ENCODE measurements at regions not wholly inside any gene's neighbourhood (a gene's known extent, or its start where the extent isn't known, plus 50 kb on each side); places are given as distances from the start of the nearest gene placed in this dataset.

DNA sequence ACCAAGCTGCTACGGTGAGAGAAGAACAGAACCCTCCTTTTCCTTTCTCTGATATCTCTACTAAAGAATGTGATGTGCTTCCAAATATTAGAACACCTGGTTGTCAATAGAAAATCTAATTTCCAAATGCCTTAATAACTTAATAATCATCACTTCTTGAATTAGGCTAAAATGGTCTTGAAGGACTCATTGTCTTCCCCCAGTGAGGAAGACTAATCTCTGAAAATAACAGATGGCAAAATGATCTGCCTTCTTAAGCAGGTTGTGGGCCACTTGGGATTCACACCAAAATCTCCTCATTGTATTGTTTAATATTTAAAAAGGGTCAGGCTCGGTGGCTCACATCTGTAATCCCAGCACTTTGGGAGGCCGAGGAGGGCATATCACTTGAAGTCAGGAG lies 805.9 kb upstream of the AUTS2 start (continued):
- TF ChIP-seq, protein P1, sequence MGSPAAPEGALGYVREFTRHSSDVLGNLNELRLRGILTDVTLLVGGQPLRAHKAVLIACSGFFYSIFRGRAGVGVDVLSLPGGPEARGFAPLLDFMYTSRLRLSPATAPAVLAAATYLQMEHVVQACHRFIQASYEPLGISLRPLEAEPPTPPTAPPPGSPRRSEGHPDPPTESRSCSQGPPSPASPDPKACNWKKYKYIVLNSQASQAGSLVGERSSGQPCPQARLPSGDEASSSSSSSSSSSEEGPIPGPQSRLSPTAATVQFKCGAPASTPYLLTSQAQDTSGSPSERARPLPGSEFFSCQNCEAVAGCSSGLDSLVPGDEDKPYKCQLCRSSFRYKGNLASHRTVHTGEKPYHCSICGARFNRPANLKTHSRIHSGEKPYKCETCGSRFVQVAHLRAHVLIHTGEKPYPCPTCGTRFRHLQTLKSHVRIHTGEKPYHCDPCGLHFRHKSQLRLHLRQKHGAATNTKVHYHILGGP (tag by site-specific recombination; IDR thresholded peaks at IDR 0.05), result no peak
- TF ChIP-seq, protein P2, sequence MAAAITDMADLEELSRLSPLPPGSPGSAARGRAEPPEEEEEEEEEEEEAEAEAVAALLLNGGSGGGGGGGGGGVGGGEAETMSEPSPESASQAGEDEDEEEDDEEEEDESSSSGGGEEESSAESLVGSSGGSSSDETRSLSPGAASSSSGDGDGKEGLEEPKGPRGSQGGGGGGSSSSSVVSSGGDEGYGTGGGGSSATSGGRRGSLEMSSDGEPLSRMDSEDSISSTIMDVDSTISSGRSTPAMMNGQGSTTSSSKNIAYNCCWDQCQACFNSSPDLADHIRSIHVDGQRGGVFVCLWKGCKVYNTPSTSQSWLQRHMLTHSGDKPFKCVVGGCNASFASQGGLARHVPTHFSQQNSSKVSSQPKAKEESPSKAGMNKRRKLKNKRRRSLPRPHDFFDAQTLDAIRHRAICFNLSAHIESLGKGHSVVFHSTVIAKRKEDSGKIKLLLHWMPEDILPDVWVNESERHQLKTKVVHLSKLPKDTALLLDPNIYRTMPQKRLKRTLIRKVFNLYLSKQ (tag by site-specific recombination; IDR thresholded peaks at IDR 0.05; ENCODE audit: borderline replicate concordance), result no peak
- TF ChIP-seq ZNF660 (tag by site-specific recombination; IDR thresholded peaks at IDR 0.05) (no peak), HOXC10 (CRISPR knock-in tag; IDR thresholded peaks at IDR 0.05) (no peak)
- TF ChIP-seq, protein P3, sequence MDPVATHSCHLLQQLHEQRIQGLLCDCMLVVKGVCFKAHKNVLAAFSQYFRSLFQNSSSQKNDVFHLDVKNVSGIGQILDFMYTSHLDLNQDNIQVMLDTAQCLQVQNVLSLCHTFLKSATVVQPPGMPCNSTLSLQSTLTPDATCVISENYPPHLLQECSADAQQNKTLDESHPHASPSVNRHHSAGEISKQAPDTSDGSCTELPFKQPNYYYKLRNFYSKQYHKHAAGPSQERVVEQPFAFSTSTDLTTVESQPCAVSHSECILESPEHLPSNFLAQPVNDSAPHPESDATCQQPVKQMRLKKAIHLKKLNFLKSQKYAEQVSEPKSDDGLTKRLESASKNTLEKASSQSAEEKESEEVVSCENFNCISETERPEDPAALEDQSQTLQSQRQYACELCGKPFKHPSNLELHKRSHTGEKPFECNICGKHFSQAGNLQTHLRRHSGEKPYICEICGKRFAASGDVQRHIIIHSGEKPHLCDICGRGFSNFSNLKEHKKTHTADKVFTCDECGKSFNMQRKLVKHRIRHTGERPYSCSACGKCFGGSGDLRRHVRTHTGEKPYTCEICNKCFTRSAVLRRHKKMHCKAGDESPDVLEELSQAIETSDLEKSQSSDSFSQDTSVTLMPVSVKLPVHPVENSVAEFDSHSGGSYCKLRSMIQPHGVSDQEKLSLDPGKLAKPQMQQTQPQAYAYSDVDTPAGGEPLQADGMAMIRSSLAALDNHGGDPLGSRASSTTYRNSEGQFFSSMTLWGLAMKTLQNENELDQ (tag by site-specific recombination; IDR thresholded peaks at IDR 0.05; ENCODE audit: low read depth), result no peak

DNA sequence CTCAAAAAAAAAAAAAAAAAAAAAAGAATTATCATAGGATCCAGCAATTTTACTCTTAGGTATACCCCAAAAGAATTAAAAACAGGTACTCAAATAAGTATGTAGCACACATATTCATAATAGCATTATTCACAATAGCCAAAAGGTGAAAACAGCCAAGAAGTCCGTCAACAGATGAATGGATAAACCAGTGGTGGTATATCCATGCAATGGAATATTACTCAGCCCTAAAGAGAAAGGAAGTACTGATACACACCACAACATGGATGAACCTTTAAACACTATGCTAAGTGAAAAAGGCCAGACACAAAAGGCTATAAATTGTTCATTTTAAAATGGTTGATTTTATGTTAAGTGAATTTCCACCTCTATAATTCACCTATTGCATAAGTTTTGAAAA lies 804.8 kb upstream of the AUTS2 start:
- Histone ChIP-seq H3K4me1 (ENCODE audit: control insufficient read depth, insufficient read depth, low read length) (no peaks in the 10 kb centered on the region), H3K9me3 (ENCODE audit: control insufficient read depth, insufficient read depth, low read depth, low read length) (no peaks in the 10 kb centered on the region), H3K4me3 (ENCODE audit: low read depth, low read length) (no peak overlapping the region), H3K36me3 (ENCODE audit: control insufficient read depth in 2 of 2, insufficient read depth in 1 of 2, low read length in 2 of 2) (no peaks in the 10 kb centered on the region), H3K27ac (ENCODE audit: extremely low read depth, low read depth, low read length) (no peak overlapping the region)
- ChIA-PET POLR2A (no interaction called here), CTCF (no interaction called here)
- TF ChIP-seq, protein P4, sequence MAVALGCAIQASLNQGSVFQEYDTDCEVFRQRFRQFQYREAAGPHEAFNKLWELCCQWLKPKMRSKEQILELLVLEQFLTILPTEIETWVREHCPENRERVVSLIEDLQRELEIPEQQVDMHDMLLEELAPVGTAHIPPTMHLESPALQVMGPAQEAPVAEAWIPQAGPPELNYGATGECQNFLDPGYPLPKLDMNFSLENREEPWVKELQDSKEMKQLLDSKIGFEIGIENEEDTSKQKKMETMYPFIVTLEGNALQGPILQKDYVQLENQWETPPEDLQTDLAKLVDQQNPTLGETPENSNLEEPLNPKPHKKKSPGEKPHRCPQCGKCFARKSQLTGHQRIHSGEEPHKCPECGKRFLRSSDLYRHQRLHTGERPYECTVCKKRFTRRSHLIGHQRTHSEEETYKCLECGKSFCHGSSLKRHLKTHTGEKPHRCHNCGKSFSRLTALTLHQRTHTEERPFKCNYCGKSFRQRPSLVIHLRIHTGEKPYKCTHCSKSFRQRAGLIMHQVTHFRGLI (tag by site-specific recombination; IDR thresholded peaks at IDR 0.05), result no peak
- TF ChIP-seq, protein P5, sequence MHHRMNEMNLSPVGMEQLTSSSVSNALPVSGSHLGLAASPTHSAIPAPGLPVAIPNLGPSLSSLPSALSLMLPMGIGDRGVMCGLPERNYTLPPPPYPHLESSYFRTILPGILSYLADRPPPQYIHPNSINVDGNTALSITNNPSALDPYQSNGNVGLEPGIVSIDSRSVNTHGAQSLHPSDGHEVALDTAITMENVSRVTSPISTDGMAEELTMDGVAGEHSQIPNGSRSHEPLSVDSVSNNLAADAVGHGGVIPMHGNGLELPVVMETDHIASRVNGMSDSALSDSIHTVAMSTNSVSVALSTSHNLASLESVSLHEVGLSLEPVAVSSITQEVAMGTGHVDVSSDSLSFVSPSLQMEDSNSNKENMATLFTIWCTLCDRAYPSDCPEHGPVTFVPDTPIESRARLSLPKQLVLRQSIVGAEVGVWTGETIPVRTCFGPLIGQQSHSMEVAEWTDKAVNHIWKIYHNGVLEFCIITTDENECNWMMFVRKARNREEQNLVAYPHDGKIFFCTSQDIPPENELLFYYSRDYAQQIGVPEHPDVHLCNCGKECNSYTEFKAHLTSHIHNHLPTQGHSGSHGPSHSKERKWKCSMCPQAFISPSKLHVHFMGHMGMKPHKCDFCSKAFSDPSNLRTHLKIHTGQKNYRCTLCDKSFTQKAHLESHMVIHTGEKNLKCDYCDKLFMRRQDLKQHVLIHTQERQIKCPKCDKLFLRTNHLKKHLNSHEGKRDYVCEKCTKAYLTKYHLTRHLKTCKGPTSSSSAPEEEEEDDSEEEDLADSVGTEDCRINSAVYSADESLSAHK (tag by site-specific recombination; IDR thresholded peaks at IDR 0.05), result no peak
- no peak for TF ChIP-seq ZNF558 (tag by site-specific recombination; IDR thresholded peaks at IDR 0.05)
- no peak for TF ChIP-seq ZNF433 (tag by site-specific recombination; IDR thresholded peaks at IDR 0.05; ENCODE audit: low read depth)
- no peak for TF ChIP-seq ZBTB17 (tag by site-specific recombination; IDR thresholded peaks at IDR 0.05)

DNA sequence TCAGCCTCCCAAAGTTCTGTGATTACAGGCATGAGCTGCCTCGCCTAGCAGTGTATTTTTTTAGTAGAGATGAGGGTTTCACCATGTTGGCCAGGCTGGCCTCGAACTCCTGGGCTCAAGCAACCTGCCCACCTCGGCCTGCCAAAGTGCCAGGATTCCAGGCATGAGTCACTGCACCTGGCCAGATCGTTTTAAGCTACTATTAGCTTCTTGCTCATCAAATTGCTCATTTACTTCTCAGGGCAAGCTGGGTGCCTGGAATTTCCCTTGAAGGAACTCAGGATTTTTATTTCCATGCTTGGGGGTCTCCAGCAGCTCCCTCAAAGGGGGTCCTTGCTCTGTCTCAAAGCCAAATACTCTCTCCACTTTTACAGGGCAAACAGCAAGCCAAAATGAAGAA lies 798.0 kb upstream of the AUTS2 start:
- ChIA-PET POLR2A (no interaction called here), CTCF (no interaction called here)
- H3K36me3 ChIP-seq (ENCODE audit: control insufficient read depth in 2 of 2, insufficient read depth in 1 of 2, low read length in 2 of 2), result no peaks in the 10 kb centered on the region
- H3K9me3 ChIP-seq (ENCODE audit: control insufficient read depth, insufficient read depth, low read depth, low read length), result no peaks in the 10 kb centered on the region
- H3K4me3 ChIP-seq (ENCODE audit: low read depth, low read length), result no peak overlapping the region
- H3K4me1 ChIP-seq (ENCODE audit: control insufficient read depth, insufficient read depth, low read length), result no peaks in the 10 kb centered on the region
- H3K27ac ChIP-seq (ENCODE audit: extremely low read depth, low read depth, low read length), result no peak overlapping the region
- TF ChIP-seq ZNF433 (tag by site-specific recombination; IDR thresholded peaks at IDR 0.05; ENCODE audit: low read depth) (no peak), ZNF768 (tag by site-specific recombination; IDR thresholded peaks at IDR 0.05) (no peak), OSR2 (tag by site-specific recombination; IDR thresholded peaks at IDR 0.05) (no peak), ZNF140 (tag by site-specific recombination; IDR thresholded peaks at IDR 0.05) (no peak), ZNF792 (tag by site-specific recombination; IDR thresholded peaks at IDR 0.05) (no peak), FEZF1 (tag by site-specific recombination; IDR thresholded peaks at IDR 0.05) (no peak), ZNF785 (tag by site-specific recombination; IDR thresholded peaks at IDR 0.05) (no peak)
- TF ChIP-seq, protein P6, sequence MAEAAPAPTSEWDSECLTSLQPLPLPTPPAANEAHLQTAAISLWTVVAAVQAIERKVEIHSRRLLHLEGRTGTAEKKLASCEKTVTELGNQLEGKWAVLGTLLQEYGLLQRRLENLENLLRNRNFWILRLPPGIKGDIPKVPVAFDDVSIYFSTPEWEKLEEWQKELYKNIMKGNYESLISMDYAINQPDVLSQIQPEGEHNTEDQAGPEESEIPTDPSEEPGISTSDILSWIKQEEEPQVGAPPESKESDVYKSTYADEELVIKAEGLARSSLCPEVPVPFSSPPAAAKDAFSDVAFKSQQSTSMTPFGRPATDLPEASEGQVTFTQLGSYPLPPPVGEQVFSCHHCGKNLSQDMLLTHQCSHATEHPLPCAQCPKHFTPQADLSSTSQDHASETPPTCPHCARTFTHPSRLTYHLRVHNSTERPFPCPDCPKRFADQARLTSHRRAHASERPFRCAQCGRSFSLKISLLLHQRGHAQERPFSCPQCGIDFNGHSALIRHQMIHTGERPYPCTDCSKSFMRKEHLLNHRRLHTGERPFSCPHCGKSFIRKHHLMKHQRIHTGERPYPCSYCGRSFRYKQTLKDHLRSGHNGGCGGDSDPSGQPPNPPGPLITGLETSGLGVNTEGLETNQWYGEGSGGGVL (tag by site-specific recombination; IDR thresholded peaks at IDR 0.05), result no peak
- TF ChIP-seq, protein P7, sequence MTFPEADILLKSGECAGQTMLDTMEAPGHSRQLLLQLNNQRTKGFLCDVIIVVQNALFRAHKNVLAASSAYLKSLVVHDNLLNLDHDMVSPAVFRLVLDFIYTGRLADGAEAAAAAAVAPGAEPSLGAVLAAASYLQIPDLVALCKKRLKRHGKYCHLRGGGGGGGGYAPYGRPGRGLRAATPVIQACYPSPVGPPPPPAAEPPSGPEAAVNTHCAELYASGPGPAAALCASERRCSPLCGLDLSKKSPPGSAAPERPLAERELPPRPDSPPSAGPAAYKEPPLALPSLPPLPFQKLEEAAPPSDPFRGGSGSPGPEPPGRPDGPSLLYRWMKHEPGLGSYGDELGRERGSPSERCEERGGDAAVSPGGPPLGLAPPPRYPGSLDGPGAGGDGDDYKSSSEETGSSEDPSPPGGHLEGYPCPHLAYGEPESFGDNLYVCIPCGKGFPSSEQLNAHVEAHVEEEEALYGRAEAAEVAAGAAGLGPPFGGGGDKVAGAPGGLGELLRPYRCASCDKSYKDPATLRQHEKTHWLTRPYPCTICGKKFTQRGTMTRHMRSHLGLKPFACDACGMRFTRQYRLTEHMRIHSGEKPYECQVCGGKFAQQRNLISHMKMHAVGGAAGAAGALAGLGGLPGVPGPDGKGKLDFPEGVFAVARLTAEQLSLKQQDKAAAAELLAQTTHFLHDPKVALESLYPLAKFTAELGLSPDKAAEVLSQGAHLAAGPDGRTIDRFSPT (tag by site-specific recombination; IDR thresholded peaks at IDR 0.05), result no peak
- TF ChIP-seq, protein P4 (tag by site-specific recombination; IDR thresholded peaks at IDR 0.05), result no peak

All from HEK293 (cell line).